Coronary artery (tissue), 2 donors: ENCODE measurements at regions not wholly inside any gene's neighbourhood (a gene's known extent, or its start where the extent isn't known, plus 50 kb on each side); places are given as distances from the start of the nearest gene placed in this dataset.

Experiments used
- DNase-seq: peaks from one replicate; pipeline ENCODE4 v3.0.0-alpha.2; 2017; ENCODE audit warnings: low spot score
- H3K27ac ChIP-seq, 2 donors: fragments of 200-600 bp; sonication (generic); one replicate each; pipeline ENCODE4 v1.5.1; 2016 to 2019
- H3K4me3 ChIP-seq: fragments of 200-600 bp; sonication (generic); 2 replicates; pipeline ENCODE4 v1.5.1; 2016; ENCODE audit warnings: mild to moderate bottlenecking, moderate library complexity
- CTCF ChIP-seq: fragments of 200-600 bp; sonication (generic); IDR thresholded peaks from one replicate; pipeline ENCODE4 v1.5.1; 2019; ENCODE audit warnings: antibody characterized with exemption

DNA sequence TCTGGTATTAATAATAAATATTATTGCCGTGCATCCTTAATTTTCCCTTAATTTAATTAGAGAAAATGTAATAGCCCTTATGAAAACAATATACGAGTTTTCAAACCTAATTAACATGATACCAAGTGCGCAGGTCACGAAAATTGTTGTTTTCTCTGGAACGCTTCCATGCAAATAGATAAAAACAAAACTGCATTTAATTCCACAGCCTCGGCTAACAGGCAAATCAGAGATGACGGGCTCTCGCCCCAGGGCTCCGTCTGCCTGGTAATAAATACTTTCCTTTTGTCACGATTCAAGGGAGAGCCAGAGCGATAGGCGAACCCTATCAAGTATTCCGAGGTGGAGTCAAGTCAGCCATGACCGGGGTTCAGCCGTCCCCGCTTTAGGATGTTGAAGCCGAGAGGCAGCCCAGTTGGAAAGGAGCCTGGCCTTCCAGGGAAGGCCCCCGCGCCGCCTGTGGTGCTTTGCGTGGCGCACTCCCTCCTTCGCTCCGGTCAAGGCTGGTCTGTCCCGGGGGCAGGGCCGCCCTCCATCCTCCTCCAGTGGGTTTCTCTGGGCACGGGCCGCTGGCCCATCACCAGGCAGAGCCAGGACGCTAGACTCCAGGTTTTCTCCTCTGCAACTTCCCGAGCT lies 137.8 kb upstream of the GSC start:
- Histone ChIP-seq H3K27ac (peak overlapping the region in 1 of 2 donors; percentile 61), H3K4me3 (peak overlapping the region; percentile 62)
- DNase-seq = peak; percentile 65
- no peak for TF ChIP-seq CTCF

- DNase-seq = peak; percentile 61
- peak overlapping the region; percentile 62 for H3K4me3 ChIP-seq
These were observed 137.2 kb upstream of the GSC start for GRCh38 chr14:94906991-94907587.

GRCh38 chr14:94906577-94906976 lies 136.7 kb upstream of the GSC start:
- no peak for TF ChIP-seq CTCF
- H3K4me3 ChIP-seq = no peak overlapping the region
- DNase-seq = no peak
- H3K27ac ChIP-seq = no peak overlapping the region

More at GRCh38 chr14:94906991-94907587, 137.2 kb upstream of the GSC start:
- no peak for TF ChIP-seq CTCF
- H3K27ac ChIP-seq = no peak overlapping the region

DNA sequence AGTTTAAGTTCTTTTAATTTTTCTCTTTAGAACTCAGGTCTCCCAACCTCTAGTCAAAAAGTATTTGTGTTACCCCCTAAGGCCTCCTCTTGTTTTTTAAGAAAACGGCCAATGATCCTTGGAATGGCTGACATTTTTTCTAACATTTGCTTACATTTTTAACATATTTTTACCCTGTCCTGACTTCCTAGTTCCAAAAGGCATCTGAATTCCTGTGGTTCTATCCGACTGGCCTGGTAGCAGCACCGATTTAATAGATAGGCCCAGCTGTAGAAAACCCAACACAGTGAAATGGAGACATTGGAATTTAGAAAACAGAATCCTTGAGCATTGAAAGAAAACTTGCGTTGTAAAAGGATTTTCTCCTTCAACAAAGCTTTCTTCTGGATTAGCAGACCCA lies 134.7 kb upstream of the GSC start:
- Histone ChIP-seq H3K4me3 (no peak overlapping the region), H3K27ac (no peak overlapping the region)
- no peak for DNase-seq
- TF ChIP-seq CTCF = no peak

DNA sequence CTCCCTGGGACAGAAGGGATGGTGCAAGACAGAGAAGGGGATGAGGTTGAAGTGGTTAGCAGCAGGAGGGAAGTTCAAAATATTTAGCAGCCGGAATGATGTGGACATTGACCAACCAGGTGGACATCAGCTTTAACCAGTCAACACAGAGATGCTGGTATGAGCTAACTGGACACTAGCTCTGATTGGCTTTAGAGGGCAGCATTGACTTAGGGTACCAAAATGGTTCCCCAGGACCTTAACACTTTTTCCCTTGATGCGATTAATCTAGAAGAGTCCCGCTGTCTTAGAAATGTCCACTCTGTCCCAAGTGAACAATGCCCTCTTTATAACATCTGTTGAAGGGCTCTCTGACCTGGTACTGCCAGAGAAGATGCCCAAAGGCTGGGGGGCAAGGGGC lies 134.0 kb upstream of the GSC start:
- Histone ChIP-seq H3K4me3 (no peak overlapping the region), H3K27ac (no peak overlapping the region)
- TF ChIP-seq CTCF = no peak
- DNase-seq = no peak

- Histone ChIP-seq H3K4me3 (no peak overlapping the region), H3K27ac (no peak overlapping the region)
- DNase-seq = peak; percentile 70
- TF ChIP-seq CTCF = no peak
These were observed 133.4 kb upstream of the GSC start for GRCh38 chr14:94903338-94903737.

- DNase-seq = no peak
- no peak for TF ChIP-seq CTCF
- H3K27ac ChIP-seq = no peak overlapping the region
- no peak overlapping the region for H3K4me3 ChIP-seq
These were observed 127.6 kb upstream of the GSC start for GRCh38 chr14:94897561-94897960.
